ENCODE measurements at regions not wholly inside any gene's neighbourhood (a gene's known extent, or its start where the extent isn't known, plus 50 kb on each side); places are given as distances from the start of the nearest gene placed in this dataset.
"Not testable (repeated sequence)": the region's sequence is repeated elsewhere in the genome, so short reads cannot be mapped to it uniquely, and the experiment has no call there.

DNA sequence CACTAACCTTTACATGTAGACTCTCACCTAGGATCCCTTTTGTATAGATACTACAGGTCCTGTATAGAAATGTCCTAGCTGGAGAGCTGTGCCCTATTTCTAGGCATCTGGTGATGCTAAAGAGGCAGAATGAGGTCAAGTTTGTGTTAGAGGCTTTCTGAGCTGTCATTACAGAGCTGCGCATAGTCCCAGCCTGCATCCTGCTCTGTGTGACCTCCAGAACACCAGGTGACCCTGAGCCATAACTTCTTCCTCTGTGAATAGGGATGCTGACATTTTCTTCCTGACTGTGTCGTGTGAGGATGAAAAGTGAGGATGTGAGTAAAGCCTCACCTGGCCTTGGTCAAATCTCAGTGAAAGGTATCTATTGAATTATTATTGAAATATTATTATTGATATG, 66.3 kb downstream of the GLUL start:
- Histone ChIP-seq H3K9ac (ENCODE audit: control insufficient read depth, extremely low read depth, insufficient read depth, low read length) (no peak overlapping the region), H4K20me1 (ENCODE audit: control insufficient read depth, extremely low read depth, insufficient read depth, low read length) (no peaks in the 10 kb centered on the region), H3K79me2 (ENCODE audit: control insufficient read depth, insufficient read depth, low read length) (no peaks in the 10 kb centered on the region), H3K4me3 (ENCODE audit: control insufficient read depth in 2 of 3, extremely low read depth in 1 of 3, insufficient read depth in 2 of 3, low read depth in 1 of 3, low read length in 3 of 3) (no peak overlapping the region), H3K9me3 (ENCODE audit: control insufficient read depth, low read depth, low read length) (no peaks in the 10 kb centered on the region), H2AFZ (ENCODE audit: control insufficient read depth, low read length) (no peak overlapping the region), H3K4me1 (ENCODE audit: control insufficient read depth, extremely low read depth, insufficient read depth, low read length) (peaks cover 9% of the 10 kb centered on the region), H3K9me1 (ENCODE audit: control insufficient read depth, extremely low read depth, insufficient read depth, low read length) (no peaks in the 10 kb centered on the region), H3K4me2 (ENCODE audit: control insufficient read depth, extremely low read depth, insufficient read depth, low read depth, low read length) (no peak overlapping the region), H3K27me3 (ENCODE audit: control insufficient read depth, extremely low read depth, insufficient read depth, low read length) (no peaks in the 10 kb centered on the region), H3K27ac (ENCODE audit: control insufficient read depth, insufficient read depth, low read length) (no peak overlapping the region), H3K36me3 (ENCODE audit: control insufficient read depth in 2 of 2, extremely low read depth in 1 of 2, insufficient read depth in 2 of 2, low read length in 2 of 2) (no peaks in the 10 kb centered on the region)
- dilution Hi-C loops (cut with MboI; ENCODE audit: extremely low pct_ligation_motif_present, low sequenced_read_pairs), result no loop called here
- no peak for DNase-seq (ENCODE audit: low read depth, low spot score)
- TF ChIP-seq CTCF (optimal IDR thresholded peaks at IDR 0.05 in 1 of 3, IDR thresholded peaks at IDR 0.05 in 1 of 3, conservative IDR thresholded peaks at IDR 0.05 in 1 of 3; ENCODE audit: extremely low read depth in 1 of 3, insufficient read depth in 2 of 3, low read length in 3 of 3), result no peak
- no peak for FAIRE-seq

DNA sequence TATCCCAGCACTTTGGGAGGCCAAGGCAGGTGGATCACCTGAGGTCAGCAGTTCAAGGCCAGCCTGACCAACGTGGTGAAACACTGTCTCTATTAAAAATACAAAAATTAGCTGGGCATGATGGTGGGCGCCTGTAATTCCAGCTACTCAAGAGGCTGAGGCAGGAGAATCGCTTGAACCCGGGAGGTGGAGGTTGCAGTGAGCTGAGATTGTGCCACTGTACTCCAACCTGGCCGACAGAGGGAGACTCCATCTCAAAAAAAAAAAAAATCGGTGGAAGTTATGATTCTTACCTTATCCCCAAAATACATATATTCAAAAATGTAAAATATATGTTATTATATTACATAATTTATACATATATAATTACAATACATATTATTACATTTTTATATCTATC, 70.1 kb downstream of the GLUL start:
- H3K4me3 ChIP-seq (ENCODE audit: control insufficient read depth in 2 of 3, extremely low read depth in 1 of 3, insufficient read depth in 2 of 3, low read depth in 1 of 3, low read length in 3 of 3); H3K9me1 ChIP-seq (ENCODE audit: control insufficient read depth, extremely low read depth, insufficient read depth, low read length); H3K79me2 ChIP-seq (ENCODE audit: control insufficient read depth, insufficient read depth, low read length); H3K27me3 ChIP-seq (ENCODE audit: control insufficient read depth, extremely low read depth, insufficient read depth, low read length); H3K27ac ChIP-seq (ENCODE audit: control insufficient read depth, insufficient read depth, low read length); H3K4me2 ChIP-seq (ENCODE audit: control insufficient read depth, extremely low read depth, insufficient read depth, low read depth, low read length); FAIRE-seq; H2AFZ ChIP-seq (ENCODE audit: control insufficient read depth, low read length); H3K4me1 ChIP-seq (ENCODE audit: control insufficient read depth, extremely low read depth, insufficient read depth, low read length); H3K9ac ChIP-seq (ENCODE audit: control insufficient read depth, extremely low read depth, insufficient read depth, low read length); H3K9me3 ChIP-seq (ENCODE audit: control insufficient read depth, low read depth, low read length); dilution Hi-C loops (cut with MboI; ENCODE audit: extremely low pct_ligation_motif_present, low sequenced_read_pairs); H3K36me3 ChIP-seq (ENCODE audit: control insufficient read depth in 2 of 2, extremely low read depth in 1 of 2, insufficient read depth in 2 of 2, low read length in 2 of 2); H4K20me1 ChIP-seq (ENCODE audit: control insufficient read depth, extremely low read depth, insufficient read depth, low read length); DNase-seq (ENCODE audit: low read depth, low spot score): not testable (repeated sequence)

GRCh38 chr1:182317611-182318161, 73.9 kb downstream of the GLUL start:
- Histone ChIP-seq H3K79me2 (ENCODE audit: control insufficient read depth, insufficient read depth, low read length) (no peaks in the 10 kb centered on the region), H3K36me3 (ENCODE audit: control insufficient read depth in 2 of 2, extremely low read depth in 1 of 2, insufficient read depth in 2 of 2, low read length in 2 of 2) (no peaks in the 10 kb centered on the region), H3K9ac (ENCODE audit: control insufficient read depth, extremely low read depth, insufficient read depth, low read length) (no peak overlapping the region), H3K9me3 (ENCODE audit: control insufficient read depth, low read depth, low read length) (no peaks in the 10 kb centered on the region), H3K4me2 (ENCODE audit: control insufficient read depth, extremely low read depth, insufficient read depth, low read depth, low read length) (no peak overlapping the region), H3K27me3 (ENCODE audit: control insufficient read depth, extremely low read depth, insufficient read depth, low read length) (no peaks in the 10 kb centered on the region), H2AFZ (ENCODE audit: control insufficient read depth, low read length) (no peak overlapping the region), H3K4me3 (ENCODE audit: control insufficient read depth in 2 of 3, extremely low read depth in 1 of 3, insufficient read depth in 2 of 3, low read depth in 1 of 3, low read length in 3 of 3) (no peak overlapping the region), H4K20me1 (ENCODE audit: control insufficient read depth, extremely low read depth, insufficient read depth, low read length) (no peaks in the 10 kb centered on the region), H3K27ac (ENCODE audit: control insufficient read depth, insufficient read depth, low read length) (no peak overlapping the region), H3K4me1 (ENCODE audit: control insufficient read depth, extremely low read depth, insufficient read depth, low read length) (peaks cover 9% of the 10 kb centered on the region), H3K9me1 (ENCODE audit: control insufficient read depth, extremely low read depth, insufficient read depth, low read length) (no peaks in the 10 kb centered on the region)
- TF ChIP-seq CTCF (optimal IDR thresholded peaks at IDR 0.05 in 1 of 3, IDR thresholded peaks at IDR 0.05 in 1 of 3, conservative IDR thresholded peaks at IDR 0.05 in 1 of 3; ENCODE audit: extremely low read depth in 1 of 3, insufficient read depth in 2 of 3, low read length in 3 of 3) (no peak), EZH2 (IDR thresholded peaks at IDR 0.05; ENCODE audit: low read length) (no peak)
- dilution Hi-C loops (cut with MboI; ENCODE audit: extremely low pct_ligation_motif_present, low sequenced_read_pairs), result no loop called here
- no peak for DNase-seq (ENCODE audit: low read depth, low spot score)
- no peak for FAIRE-seq

- DNase-seq (ENCODE audit: low read depth, low spot score); dilution Hi-C loops (cut with MboI; ENCODE audit: extremely low pct_ligation_motif_present, low sequenced_read_pairs); H3K9me1 ChIP-seq (ENCODE audit: control insufficient read depth, extremely low read depth, insufficient read depth, low read length); H3K9me3 ChIP-seq (ENCODE audit: control insufficient read depth, low read depth, low read length); H2AFZ ChIP-seq (ENCODE audit: control insufficient read depth, low read length); H3K27ac ChIP-seq (ENCODE audit: control insufficient read depth, insufficient read depth, low read length); H3K79me2 ChIP-seq (ENCODE audit: control insufficient read depth, insufficient read depth, low read length); H3K9ac ChIP-seq (ENCODE audit: control insufficient read depth, extremely low read depth, insufficient read depth, low read length); H3K36me3 ChIP-seq (ENCODE audit: control insufficient read depth in 2 of 2, extremely low read depth in 1 of 2, insufficient read depth in 2 of 2, low read length in 2 of 2); H3K27me3 ChIP-seq (ENCODE audit: control insufficient read depth, extremely low read depth, insufficient read depth, low read length); H3K4me2 ChIP-seq (ENCODE audit: control insufficient read depth, extremely low read depth, insufficient read depth, low read depth, low read length); H3K4me1 ChIP-seq (ENCODE audit: control insufficient read depth, extremely low read depth, insufficient read depth, low read length); FAIRE-seq; H3K4me3 ChIP-seq (ENCODE audit: control insufficient read depth in 2 of 3, extremely low read depth in 1 of 3, insufficient read depth in 2 of 3, low read depth in 1 of 3, low read length in 3 of 3); H4K20me1 ChIP-seq (ENCODE audit: control insufficient read depth, extremely low read depth, insufficient read depth, low read length): not testable (repeated sequence)
Observed at GRCh38 chr1:182316454-182316853, 75.1 kb downstream of the GLUL start.

All from keratinocyte (primary cell).